ENCODE measurements at regions not wholly inside any gene's neighbourhood (a gene's known extent, or its start where the extent isn't known, plus 50 kb on each side); places are given as distances from the start of the nearest gene placed in this dataset.

DNA sequence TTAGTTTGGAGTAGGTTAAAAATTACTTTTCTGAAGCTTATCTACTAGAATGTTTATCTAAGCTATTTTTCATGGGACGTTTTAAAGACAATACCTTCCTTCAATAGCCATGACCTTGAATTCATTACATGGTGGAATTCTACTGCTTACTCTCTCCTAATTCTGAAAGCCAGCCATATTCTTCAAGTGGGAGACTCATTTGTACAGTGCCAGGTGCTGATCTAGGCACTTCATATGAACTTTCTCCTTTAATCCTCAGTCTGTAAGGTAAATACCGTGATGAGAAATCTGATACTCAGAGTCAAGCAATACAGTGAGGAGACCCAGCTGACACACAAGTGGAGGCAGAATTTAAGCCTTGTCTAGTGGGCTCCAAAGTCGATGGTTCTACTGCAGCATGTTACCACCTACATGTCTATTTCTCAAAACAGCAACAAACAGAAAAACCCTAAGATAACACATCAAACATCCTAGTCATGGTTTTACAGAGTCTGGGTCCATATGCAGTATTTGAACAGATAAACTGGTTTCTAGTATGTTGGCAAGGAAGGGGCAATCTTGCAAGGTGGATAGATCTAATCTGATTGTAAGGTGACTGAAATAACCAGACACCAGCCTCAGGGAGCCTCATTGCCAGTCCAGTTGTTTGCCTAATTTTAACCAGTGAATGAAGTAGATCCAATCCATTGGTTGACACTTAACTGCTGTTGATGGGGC is 243.7 kb downstream of the PIK3R1 start:
- Mint-ChIP-seq H3K4me3 (no peak overlapping the region), H3K27me3 (peaks cover 5% of the 10 kb centered on the region), H3K4me1 (peaks cover 19% of the 10 kb centered on the region), H3K27ac (no peak overlapping the region), H3K36me3 (ENCODE audit: low read depth) (no peaks in the 10 kb centered on the region)
- ATAC-seq (no peak), DNase-seq (no peak)
- no peaks in the 10 kb centered on the region for H3K9me3 ChIP-seq (ENCODE audit: control insufficient read depth, low read length, poor library complexity, severe bottlenecking)

- peaks cover 5% of the 10 kb centered on the region for H3K27me3 Mint-ChIP-seq
- H3K9me3 ChIP-seq (ENCODE audit: control insufficient read depth, low read length, poor library complexity, severe bottlenecking): no peaks in the 10 kb centered on the region
- no peak for DNase-seq
- H3K4me1 Mint-ChIP-seq: peaks cover 19% of the 10 kb centered on the region
- no peaks in the 10 kb centered on the region for H3K36me3 Mint-ChIP-seq (ENCODE audit: low read depth)
- H3K27ac Mint-ChIP-seq: no peak overlapping the region
- no peak overlapping the region for H3K4me3 Mint-ChIP-seq
- no peak for ATAC-seq
These were observed 244.2 kb downstream of the PIK3R1 start for GRCh38 chr5:68459810-68460139.

- no peak overlapping the region for H3K27ac Mint-ChIP-seq
These were observed 244.7 kb downstream of the PIK3R1 start for GRCh38 chr5:68460147-68460798.

GRCh38 chr5:68463606-68464005 is 248.1 kb downstream of the PIK3R1 start:
- H3K36me3 Mint-ChIP-seq (ENCODE audit: low read depth): no peaks in the 10 kb centered on the region
- H3K4me1 Mint-ChIP-seq: peaks cover 12% of the 10 kb centered on the region
- DNase-seq (no peak), ATAC-seq (no peak)
- H3K27ac Mint-ChIP-seq: no peak overlapping the region
- no peaks in the 10 kb centered on the region for H3K9me3 ChIP-seq (ENCODE audit: control insufficient read depth, low read length, poor library complexity, severe bottlenecking)
- H3K27me3 Mint-ChIP-seq: no peaks in the 10 kb centered on the region
- no peak overlapping the region for H3K4me3 Mint-ChIP-seq

More at GRCh38 chr5:68460147-68460798, 244.7 kb downstream of the PIK3R1 start:
- DNase-seq: peak in 1 of 3 donors; percentile 22
- no peaks in the 10 kb centered on the region for H3K9me3 ChIP-seq (ENCODE audit: control insufficient read depth, low read length, poor library complexity, severe bottlenecking)
- Mint-ChIP-seq H3K4me1 (peaks cover 19% of the 10 kb centered on the region), H3K36me3 (ENCODE audit: low read depth) (no peaks in the 10 kb centered on the region), H3K4me3 (no peak overlapping the region), H3K27me3 (peaks cover 3% of the 10 kb centered on the region)
- peak; percentile 65 for ATAC-seq

DNA sequence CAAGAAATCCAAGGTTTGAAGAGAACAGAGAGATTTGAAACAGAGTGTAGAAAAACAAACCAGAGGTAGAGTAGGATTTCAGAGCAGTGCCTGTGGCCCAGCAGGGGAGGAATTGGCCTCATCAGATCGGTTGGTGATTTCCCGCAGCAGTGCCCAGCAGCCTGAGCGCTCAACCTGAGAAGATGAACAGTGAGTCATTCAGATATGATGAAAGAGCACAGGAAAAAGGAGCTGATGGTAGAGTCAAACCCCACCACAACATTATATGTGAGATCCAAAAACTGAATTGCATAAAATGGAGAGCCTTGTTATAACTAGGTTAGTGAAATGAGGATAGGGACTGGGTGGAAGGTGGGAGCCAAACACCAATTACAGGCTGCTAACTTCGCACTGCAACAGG is 248.9 kb downstream of the PIK3R1 start:
- H3K36me3 Mint-ChIP-seq (ENCODE audit: low read depth): no peaks in the 10 kb centered on the region
- H3K4me3 Mint-ChIP-seq: no peak overlapping the region
- no peak overlapping the region for H3K27ac Mint-ChIP-seq
- DNase-seq (no peak), ATAC-seq (peak; percentile 84)
- H3K4me1 Mint-ChIP-seq: peaks cover 5% of the 10 kb centered on the region
- no peaks in the 10 kb centered on the region for H3K27me3 Mint-ChIP-seq
- no peaks in the 10 kb centered on the region for H3K9me3 ChIP-seq (ENCODE audit: control insufficient read depth, low read length, poor library complexity, severe bottlenecking)

DNA sequence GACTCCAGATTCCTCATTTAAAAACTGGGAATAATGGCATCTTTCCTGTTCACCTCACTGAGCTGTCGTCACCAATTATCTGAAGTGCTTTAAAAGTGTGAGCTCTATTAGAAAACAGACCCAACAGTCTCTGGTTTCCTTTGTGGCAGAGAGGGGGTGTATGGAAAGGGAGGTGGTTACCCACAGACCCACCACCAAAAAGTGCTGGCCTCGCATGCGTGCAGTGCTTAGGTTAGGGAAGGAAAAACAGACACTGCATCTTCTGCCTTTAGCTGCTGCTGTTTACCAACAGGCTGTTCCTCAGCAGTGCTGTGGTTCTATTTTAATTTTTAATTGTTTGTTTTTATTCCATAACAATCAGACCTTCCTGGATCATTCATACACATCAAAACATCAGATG is 249.6 kb downstream of the PIK3R1 start:
- DNase-seq: no peak

GRCh38 chr5:68465934-68466551 is 250.5 kb downstream of the PIK3R1 start:
- no peak overlapping the region for H3K27ac Mint-ChIP-seq
- H3K9me3 ChIP-seq (ENCODE audit: control insufficient read depth, low read length, poor library complexity, severe bottlenecking): no peaks in the 10 kb centered on the region
- ATAC-seq (no peak), DNase-seq (no peak)
- H3K27me3 Mint-ChIP-seq: no peaks in the 10 kb centered on the region
- peaks cover 2% of the 10 kb centered on the region for H3K4me1 Mint-ChIP-seq
- no peak overlapping the region for H3K4me3 Mint-ChIP-seq
- H3K36me3 Mint-ChIP-seq (ENCODE audit: low read depth): no peaks in the 10 kb centered on the region

More for the DNA sequence above, 249.6 kb downstream of the PIK3R1 start:
- Mint-ChIP-seq H3K27ac (no peak overlapping the region), H3K4me1 (peaks cover 3% of the 10 kb centered on the region), H3K27me3 (no peaks in the 10 kb centered on the region), H3K4me3 (no peak overlapping the region), H3K36me3 (ENCODE audit: low read depth) (no peaks in the 10 kb centered on the region)
- no peaks in the 10 kb centered on the region for H3K9me3 ChIP-seq (ENCODE audit: control insufficient read depth, low read length, poor library complexity, severe bottlenecking)
- ATAC-seq: peak; percentile 20

DNA sequence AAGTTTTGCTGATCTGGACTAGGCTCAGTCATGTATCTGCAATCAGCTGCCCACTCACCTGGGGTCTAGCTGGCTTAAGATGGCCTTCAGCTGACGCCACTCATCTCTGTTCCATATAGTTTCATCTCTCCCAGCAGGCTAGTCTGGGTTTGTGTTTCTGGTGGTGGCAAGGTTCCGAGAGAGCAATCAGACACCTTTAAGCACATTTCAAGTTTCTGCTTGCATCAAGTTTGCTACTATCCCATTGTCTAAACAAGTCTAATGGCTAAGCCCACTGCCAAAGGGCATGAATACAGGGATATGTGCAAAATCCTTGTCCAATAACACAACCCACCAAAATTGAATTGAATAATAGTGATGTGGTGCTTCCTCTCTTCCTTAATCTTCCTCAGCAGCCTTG is 251.7 kb downstream of the PIK3R1 start:
- H3K4me3 Mint-ChIP-seq: no peak overlapping the region
- DNase-seq (no peak), ATAC-seq (no peak)
- no peak overlapping the region for H3K27ac Mint-ChIP-seq
- peaks cover 2% of the 10 kb centered on the region for H3K4me1 Mint-ChIP-seq
- H3K9me3 ChIP-seq (ENCODE audit: control insufficient read depth, low read length, poor library complexity, severe bottlenecking): no peaks in the 10 kb centered on the region
- no peaks in the 10 kb centered on the region for H3K27me3 Mint-ChIP-seq
- no peaks in the 10 kb centered on the region for H3K36me3 Mint-ChIP-seq (ENCODE audit: low read depth)

DNA sequence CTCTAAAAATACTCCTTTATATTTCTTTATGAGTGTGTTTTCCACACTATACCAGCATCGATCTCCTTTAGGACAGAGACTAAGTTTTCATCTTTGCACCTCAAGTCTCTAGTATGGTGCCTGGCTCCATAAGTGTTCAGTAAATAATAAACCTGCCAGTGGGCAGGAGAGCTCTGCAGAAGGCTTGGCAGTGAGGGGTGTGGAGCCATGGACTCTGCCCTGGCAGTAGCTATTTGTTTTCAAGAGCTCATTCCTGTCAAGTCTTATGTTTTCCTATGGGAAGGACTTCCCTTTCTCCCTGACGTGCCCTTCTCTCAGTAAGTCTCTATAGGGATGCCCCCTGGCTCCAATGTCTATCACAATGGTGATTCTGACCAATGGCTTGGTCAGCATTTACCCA is 252.2 kb downstream of the PIK3R1 start:
- Mint-ChIP-seq H3K36me3 (ENCODE audit: low read depth) (no peaks in the 10 kb centered on the region), H3K27me3 (no peaks in the 10 kb centered on the region), H3K27ac (no peak overlapping the region), H3K4me1 (peaks cover 2% of the 10 kb centered on the region), H3K4me3 (no peak overlapping the region)
- H3K9me3 ChIP-seq (ENCODE audit: control insufficient read depth, low read length, poor library complexity, severe bottlenecking): no peaks in the 10 kb centered on the region
- ATAC-seq (no peak), DNase-seq (no peak)

DNA sequence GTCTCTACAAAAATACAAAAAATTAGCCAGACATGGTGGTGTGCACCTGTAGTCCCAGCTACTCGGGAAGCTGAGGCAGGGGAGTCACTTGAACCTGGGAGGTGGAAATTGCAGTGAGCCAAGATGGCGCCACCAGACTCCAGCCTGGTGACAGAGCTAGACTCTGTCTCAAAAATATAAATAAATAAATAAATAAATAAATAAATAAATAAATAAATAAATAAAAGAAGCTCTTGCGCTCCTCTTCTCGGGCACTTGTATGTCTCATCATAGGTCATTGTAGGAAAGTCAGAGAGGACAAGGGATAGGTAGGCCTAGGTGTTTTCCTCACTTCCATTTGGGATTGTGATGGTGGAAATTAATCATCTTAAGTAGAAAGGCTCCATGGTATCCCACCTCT is 252.8 kb downstream of the PIK3R1 start:
- H3K4me3 Mint-ChIP-seq: no peak overlapping the region
- no peaks in the 10 kb centered on the region for H3K36me3 Mint-ChIP-seq (ENCODE audit: low read depth)
- H3K27ac Mint-ChIP-seq: no peak overlapping the region
- H3K4me1 Mint-ChIP-seq: peaks cover 2% of the 10 kb centered on the region
- ATAC-seq: no peak
- no peaks in the 10 kb centered on the region for H3K9me3 ChIP-seq (ENCODE audit: control insufficient read depth, low read length, poor library complexity, severe bottlenecking)
- H3K27me3 Mint-ChIP-seq: no peaks in the 10 kb centered on the region
- DNase-seq: no peak

DNA sequence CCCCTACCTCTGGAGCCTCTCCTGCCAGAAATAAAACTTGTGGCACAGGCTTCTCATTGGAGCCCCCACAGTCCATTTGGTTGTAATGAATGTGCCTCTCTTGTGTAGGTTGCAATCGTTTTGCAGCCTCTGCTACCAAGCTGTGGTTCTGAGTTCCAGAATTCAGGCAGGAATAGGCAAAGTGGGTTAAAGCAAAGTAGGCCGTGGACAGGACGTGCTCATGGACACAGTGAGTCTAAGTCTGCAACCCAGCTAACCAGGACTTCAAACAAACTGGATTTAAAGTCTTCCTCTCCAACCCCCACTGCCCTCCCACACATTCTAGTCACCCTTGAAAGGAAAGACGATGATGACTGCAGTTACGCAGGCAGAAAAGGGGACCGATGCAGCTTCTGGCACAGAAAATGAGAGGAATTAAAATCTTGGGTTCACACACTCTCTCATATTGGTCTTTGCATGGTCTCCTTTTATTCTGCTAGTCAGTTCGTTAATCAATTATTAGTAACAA is 260.0 kb downstream of the PIK3R1 start:
- ATAC-seq (no peak), DNase-seq (no peak)
- H3K36me3 Mint-ChIP-seq (ENCODE audit: low read depth): no peaks in the 10 kb centered on the region
- H3K27ac Mint-ChIP-seq: no peak overlapping the region
- peaks cover 3% of the 10 kb centered on the region for H3K4me1 Mint-ChIP-seq
- H3K4me3 Mint-ChIP-seq: no peak overlapping the region
- peaks cover 26% of the 10 kb centered on the region for H3K27me3 Mint-ChIP-seq
- H3K9me3 ChIP-seq (ENCODE audit: control insufficient read depth, low read length, poor library complexity, severe bottlenecking): no peaks in the 10 kb centered on the region

- H3K27me3 Mint-ChIP-seq: peaks cover 34% of the 10 kb centered on the region
- H3K27ac Mint-ChIP-seq: no peak overlapping the region
- H3K4me1 Mint-ChIP-seq: peaks cover 3% of the 10 kb centered on the region
- no peaks in the 10 kb centered on the region for H3K9me3 ChIP-seq (ENCODE audit: control insufficient read depth, low read length, poor library complexity, severe bottlenecking)
- H3K4me3 Mint-ChIP-seq: no peak overlapping the region
- ATAC-seq (no peak), DNase-seq (no peak)
- no peaks in the 10 kb centered on the region for H3K36me3 Mint-ChIP-seq (ENCODE audit: low read depth)
These were observed 261.3 kb downstream of the PIK3R1 start for GRCh38 chr5:68476854-68477253.

DNA sequence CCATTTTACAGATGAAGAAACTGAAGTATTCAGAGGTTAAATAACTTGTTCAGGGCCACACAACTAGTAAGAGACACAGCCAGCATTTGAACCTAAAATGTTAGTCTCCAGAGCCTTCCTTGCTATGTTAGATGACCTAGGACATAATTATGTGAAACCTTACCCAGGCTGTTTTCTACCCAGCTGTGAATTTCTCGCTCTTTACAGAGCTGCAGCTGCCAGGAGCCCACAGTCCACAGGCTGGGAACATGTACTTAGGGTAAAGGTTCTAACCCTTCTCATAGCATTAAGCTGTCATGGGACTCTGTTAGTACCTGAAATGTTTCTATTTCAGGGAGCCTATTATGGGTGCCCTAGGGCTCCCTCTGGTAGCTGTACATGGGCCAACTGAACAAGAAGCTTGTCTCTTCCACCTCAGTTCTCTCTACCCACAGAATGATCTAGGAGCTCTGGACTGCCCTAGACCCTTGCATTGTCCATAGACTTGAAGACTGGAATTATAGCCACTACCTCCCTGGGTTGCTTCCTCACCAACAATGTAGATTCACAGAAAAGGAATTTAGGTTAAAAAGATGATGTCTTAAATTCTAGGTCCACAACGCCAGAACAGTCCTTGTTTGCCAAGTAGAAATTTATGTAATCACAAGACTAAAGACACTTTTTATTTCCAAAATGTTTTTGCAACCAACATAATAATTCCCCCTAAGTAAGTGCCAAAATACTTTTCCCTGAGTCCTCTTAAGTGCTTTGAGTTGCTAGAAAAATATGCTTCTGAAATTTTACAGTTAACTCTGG is 262.9 kb downstream of the PIK3R1 start:
- DNase-seq (no peak), ATAC-seq (no peak)
- H3K4me3 Mint-ChIP-seq: no peak overlapping the region
- no peaks in the 10 kb centered on the region for H3K9me3 ChIP-seq (ENCODE audit: control insufficient read depth, low read length, poor library complexity, severe bottlenecking)
- no peak overlapping the region for H3K27ac Mint-ChIP-seq
- H3K27me3 Mint-ChIP-seq: peaks cover 48% of the 10 kb centered on the region
- H3K36me3 Mint-ChIP-seq (ENCODE audit: low read depth): no peaks in the 10 kb centered on the region
- H3K4me1 Mint-ChIP-seq: peaks cover 3% of the 10 kb centered on the region
